SKM-1 (cell line): ENCODE measurements at regions not wholly inside any gene's neighbourhood (a gene's known extent, or its start where the extent isn't known, plus 50 kb on each side); places are given as distances from the start of the nearest gene placed in this dataset.

ENCODE experiments used
- DNase-seq: peaks from one replicate; lab custom pipeline; 2025; ENCODE audit not compliant: unreplicated experiment; lab: John Stamatoyannopoulos, UW

- no peak for DNase-seq
These were observed 338.9 kb upstream of the DCC start for GRCh38 chr18:52001106-52001505.

GRCh38 chr18:52002600-52002999 is 337.4 kb upstream of the DCC start:
- no peak for DNase-seq

GRCh38 chr18:52007105-52007504 is 332.9 kb upstream of the DCC start:
- no peak for DNase-seq

GRCh38 chr18:52008330-52008729 is 331.7 kb upstream of the DCC start:
- DNase-seq, result no peak

GRCh38 chr18:52008736-52009135 is 331.3 kb upstream of the DCC start:
- no peak for DNase-seq

GRCh38 chr18:52009958-52010357 is 330.0 kb upstream of the DCC start:
- DNase-seq, result no peak

GRCh38 chr18:52045946-52046675 is 293.9 kb upstream of the DCC start:
- DNase-seq, result no peak

GRCh38 chr18:52046842-52047241 is 293.2 kb upstream of the DCC start:
- no peak for DNase-seq

GRCh38 chr18:52054324-52054723 is 285.7 kb upstream of the DCC start:
- DNase-seq, result no peak

- DNase-seq, result no peak
These were observed 279.2 kb upstream of the DCC start for GRCh38 chr18:52060607-52061304.

- DNase-seq, result no peak
These were observed 276.1 kb upstream of the DCC start for GRCh38 chr18:52063923-52064322.

- DNase-seq, result no peak
These were observed 270.8 kb upstream of the DCC start for GRCh38 chr18:52069201-52069600.

GRCh38 chr18:52070291-52070756 is 269.7 kb upstream of the DCC start:
- no peak for DNase-seq

GRCh38 chr18:52077251-52077983 is 262.6 kb upstream of the DCC start:
- no peak for DNase-seq

- no peak for DNase-seq
These were observed 257.8 kb upstream of the DCC start for GRCh38 chr18:52082246-52082645.

GRCh38 chr18:52087140-52087539 is 252.9 kb upstream of the DCC start:
- DNase-seq, result no peak

GRCh38 chr18:52090005-52090404 is 250.0 kb upstream of the DCC start:
- no peak for DNase-seq

GRCh38 chr18:52093171-52093570 is 246.8 kb upstream of the DCC start:
- no peak for DNase-seq

GRCh38 chr18:52118684-52119083 is 221.3 kb upstream of the DCC start:
- DNase-seq, result no peak

GRCh38 chr18:52130624-52131301 is 209.2 kb upstream of the DCC start:
- DNase-seq, result no peak

GRCh38 chr18:52131845-52132244 is 208.2 kb upstream of the DCC start:
- no peak for DNase-seq
